Thymus (tissue), 11 donors: ENCODE measurements at regions not wholly inside any gene's neighbourhood (a gene's known extent, or its start where the extent isn't known, plus 50 kb on each side); places are given as distances from the start of the nearest gene placed in this dataset.

ENCODE experiments used
- DNase-seq, 9 donors: peaks; one replicate each; pipeline ENCODE4 v3.0.0-alpha.2; 2013; ENCODE audit warnings: low spot score in 9 of 9, low read depth in 6 of 9, missing footprints in 1 of 9
- H3K27ac ChIP-seq, 2 donors: one replicate each; pipeline ENCODE4 v1.5.1; 2013; ENCODE audit warnings: control low read depth in 1 of 2, low read depth in 1 of 2, low read length in 1 of 2, mild to moderate bottlenecking in 1 of 2, moderate library complexity in 1 of 2
- H3K27me3 ChIP-seq, 2 donors: one replicate each; pipeline ENCODE4 v1.5.1; 2013; ENCODE audit warnings: low read length in 1 of 2; ENCODE audit not compliant: control insufficient read depth in 2 of 2, insufficient read depth in 1 of 2
- H3K36me3 ChIP-seq, 2 donors: one replicate each; pipeline ENCODE4 v1.5.1; 2013; ENCODE audit warnings: low read length in 1 of 2, mild to moderate bottlenecking in 1 of 2, moderate library complexity in 1 of 2; ENCODE audit not compliant: control insufficient read depth in 2 of 2, insufficient read depth in 2 of 2
- H3K4me1 ChIP-seq, 2 donors: one replicate each; pipeline ENCODE4 v1.5.1; 2013; ENCODE audit warnings: low read length in 2 of 2; ENCODE audit not compliant: control insufficient read depth in 2 of 2, insufficient read depth in 2 of 2
- H3K4me3 ChIP-seq, 2 donors: one replicate each; pipeline ENCODE4 v1.5.1; 2013; ENCODE audit warnings: low read length in 2 of 2, control low read depth in 1 of 2, mild to moderate bottlenecking in 1 of 2
- H3K9me3 ChIP-seq, 2 donors: one replicate each; pipeline ENCODE4 v1.5.1; 2013; ENCODE audit warnings: low read length in 1 of 2, mild to moderate bottlenecking in 1 of 2; ENCODE audit not compliant: control insufficient read depth in 2 of 2, insufficient read depth in 1 of 2
- WGBS: extraction: QIAGEN DNeasy Blood & Tissue Kit; methylation state at CpG from one replicate; pipeline ENCODE4 v1.1.7; 2013; 5-methylcytosine and 5-hydroxymethylcytosine counted together
- donor health status: healthy.

DNA sequence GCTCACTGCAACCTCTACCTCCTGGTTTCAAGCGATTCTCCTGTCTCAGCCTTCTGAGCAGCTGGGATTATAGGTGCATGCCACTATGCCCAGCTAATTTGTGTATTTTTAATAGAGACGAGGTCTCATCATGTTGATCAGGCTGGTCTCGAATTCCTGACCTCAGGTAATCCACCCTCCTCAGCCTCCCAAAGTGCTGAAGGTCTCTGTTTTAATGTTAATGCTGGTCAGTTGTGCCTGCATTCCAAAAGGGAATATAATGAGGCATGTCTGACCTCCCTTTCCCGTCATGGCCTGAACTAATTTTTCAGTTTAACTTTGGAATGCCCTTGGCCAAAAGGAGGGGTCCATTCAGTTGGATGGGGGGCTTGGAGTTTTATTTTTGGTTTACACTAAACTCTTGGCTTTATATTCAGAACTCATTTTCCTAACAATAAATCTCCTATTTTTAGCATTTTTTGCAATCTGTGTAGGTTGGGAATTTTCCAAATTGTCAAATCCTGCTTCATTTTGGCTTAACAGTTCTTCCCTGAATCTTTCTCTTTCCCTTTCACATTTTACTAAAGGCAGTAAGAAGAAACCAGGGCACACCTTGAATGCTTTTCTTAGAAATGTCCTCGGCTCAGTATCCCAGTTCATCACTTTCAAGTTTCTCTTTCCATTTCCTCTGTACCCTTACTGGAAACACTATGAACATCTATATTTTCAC lies 1175.5 kb downstream of the MAT2B start:
- DNase-seq, result no peak
- H3K4me3 ChIP-seq, result no peak overlapping the region
- no peaks in the 10 kb centered on the region for H3K9me3 ChIP-seq
- no peaks in the 10 kb centered on the region for H3K36me3 ChIP-seq
- no peaks in the 10 kb centered on the region for H3K4me1 ChIP-seq
- H3K27ac ChIP-seq, result no peak overlapping the region
- no peaks in the 10 kb centered on the region for H3K27me3 ChIP-seq
- 87% methylated on average over 5 of the region's 5 CpGs for whole genome bisulfite sequencing

DNA sequence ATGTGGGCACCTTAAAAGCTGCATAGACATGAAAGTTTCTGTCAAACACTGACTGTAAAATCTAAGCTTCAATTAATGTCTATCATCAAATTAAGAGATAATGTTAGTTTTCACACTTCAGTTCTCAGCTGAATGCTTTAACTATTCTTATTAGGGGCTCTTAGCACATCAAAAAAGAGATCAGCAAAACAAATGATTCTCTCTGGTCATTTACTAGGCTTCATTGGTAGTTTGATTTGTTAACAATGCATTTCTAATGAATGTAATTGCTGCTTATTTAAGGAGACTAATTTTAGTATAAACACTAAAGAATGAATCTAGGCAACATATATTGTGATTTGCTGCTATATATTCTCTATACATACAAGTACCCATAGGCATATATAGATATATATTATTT lies 1182.0 kb downstream of the MAT2B start:
- no peaks in the 10 kb centered on the region for H3K27me3 ChIP-seq
- H3K36me3 ChIP-seq, result no peaks in the 10 kb centered on the region
- H3K4me1 ChIP-seq, result no peaks in the 10 kb centered on the region
- H3K27ac ChIP-seq, result no peak overlapping the region
- no peaks in the 10 kb centered on the region for H3K9me3 ChIP-seq
- no peak overlapping the region for H3K4me3 ChIP-seq
- no peak for DNase-seq

GRCh38 chr5:164688437-164688836 lies 1183.0 kb downstream of the MAT2B start:
- no peaks in the 10 kb centered on the region for H3K4me1 ChIP-seq
- no peaks in the 10 kb centered on the region for H3K36me3 ChIP-seq
- H3K27me3 ChIP-seq, result no peaks in the 10 kb centered on the region
- H3K4me3 ChIP-seq, result no peak overlapping the region
- DNase-seq, result no peak
- 90% methylated on average over 2 of the region's 2 CpGs for WGBS
- no peaks in the 10 kb centered on the region for H3K9me3 ChIP-seq
- no peak overlapping the region for H3K27ac ChIP-seq

DNA sequence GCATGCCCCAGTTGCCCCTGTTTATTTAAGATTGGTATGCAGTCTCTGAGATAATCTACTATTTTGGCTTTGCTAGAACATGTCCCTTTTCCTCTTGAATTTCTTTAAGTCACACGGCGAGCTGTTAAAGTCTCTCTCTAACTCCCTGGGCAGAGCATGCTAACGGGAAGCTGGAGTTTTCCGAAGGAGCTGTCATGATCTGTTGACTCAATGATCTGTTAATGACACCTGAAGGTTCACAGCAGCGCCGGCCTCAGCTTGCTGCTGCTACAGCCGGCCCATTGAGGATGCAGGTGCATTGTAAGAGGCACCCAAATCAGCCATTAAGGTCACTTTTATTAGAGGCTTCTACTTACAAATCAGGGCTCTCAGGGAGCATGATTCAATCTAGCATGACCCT lies 1203.4 kb downstream of the MAT2B start:
- DNase-seq, result no peak
- no peak overlapping the region for H3K4me3 ChIP-seq
- H3K27me3 ChIP-seq, result no peaks in the 10 kb centered on the region
- H3K9me3 ChIP-seq, result no peaks in the 10 kb centered on the region
- WGBS, result 77% methylated on average over 7 of the region's 7 CpGs
- H3K36me3 ChIP-seq, result no peaks in the 10 kb centered on the region
- no peaks in the 10 kb centered on the region for H3K4me1 ChIP-seq
- no peak overlapping the region for H3K27ac ChIP-seq

- H3K4me1 ChIP-seq, result no peaks in the 10 kb centered on the region
- H3K4me3 ChIP-seq, result no peak overlapping the region
- 87% methylated on average over 2 of the region's 2 CpGs for WGBS
- no peak for DNase-seq
- H3K36me3 ChIP-seq, result no peaks in the 10 kb centered on the region
- no peaks in the 10 kb centered on the region for H3K9me3 ChIP-seq
- no peaks in the 10 kb centered on the region for H3K27me3 ChIP-seq
- H3K27ac ChIP-seq, result no peak overlapping the region
These were observed 1208.3 kb downstream of the MAT2B start for GRCh38 chr5:164713682-164714081.

DNA sequence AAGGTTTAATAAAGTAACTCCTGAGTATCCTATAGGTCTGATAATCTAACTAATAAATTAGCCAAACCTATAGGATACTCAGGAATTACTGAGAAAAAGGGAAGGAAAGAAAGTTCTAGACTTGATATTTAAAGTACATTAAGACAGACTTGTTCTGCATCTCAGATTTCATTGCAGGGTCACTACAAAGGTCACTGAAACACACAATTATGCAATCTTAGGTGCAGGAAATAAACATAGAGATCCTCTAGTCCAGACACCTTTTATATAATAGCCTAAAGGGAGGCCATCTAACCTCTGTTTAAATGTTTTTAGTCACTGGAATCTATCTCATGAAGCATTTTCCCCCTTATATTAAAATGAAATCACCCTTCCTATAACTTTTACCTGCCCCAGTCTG lies 1215.7 kb downstream of the MAT2B start:
- Histone ChIP-seq H3K27ac (no peak overlapping the region), H3K27me3 (no peaks in the 10 kb centered on the region), H3K9me3 (no peaks in the 10 kb centered on the region), H3K36me3 (no peaks in the 10 kb centered on the region), H3K4me3 (no peak overlapping the region), H3K4me1 (no peaks in the 10 kb centered on the region)
- DNase-seq, result no peak

DNA sequence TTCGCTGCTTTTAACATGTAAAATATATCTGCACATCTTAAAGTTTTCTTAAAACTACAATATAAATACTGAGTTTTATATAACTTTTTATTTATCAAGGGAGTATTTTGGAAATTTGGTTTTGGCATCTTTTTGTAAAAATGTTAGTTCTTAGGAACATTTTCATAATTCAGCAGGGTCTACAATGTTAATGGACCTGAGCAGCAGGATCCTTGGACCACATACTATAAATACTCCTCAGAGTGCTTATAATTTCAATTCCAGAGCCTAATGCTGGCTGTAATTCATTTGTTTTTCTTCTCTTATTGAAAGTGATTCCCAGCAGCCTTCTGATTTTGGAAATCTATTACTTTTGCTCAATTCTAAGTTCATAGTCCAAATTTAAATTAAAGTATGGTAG lies 1216.2 kb downstream of the MAT2B start:
- no peaks in the 10 kb centered on the region for H3K36me3 ChIP-seq
- WGBS, result 91% methylated on average over 1 of the region's 1 CpG
- H3K4me3 ChIP-seq, result no peak overlapping the region
- H3K4me1 ChIP-seq, result no peaks in the 10 kb centered on the region
- H3K27ac ChIP-seq, result no peak overlapping the region
- no peaks in the 10 kb centered on the region for H3K9me3 ChIP-seq
- no peaks in the 10 kb centered on the region for H3K27me3 ChIP-seq
- no peak for DNase-seq

DNA sequence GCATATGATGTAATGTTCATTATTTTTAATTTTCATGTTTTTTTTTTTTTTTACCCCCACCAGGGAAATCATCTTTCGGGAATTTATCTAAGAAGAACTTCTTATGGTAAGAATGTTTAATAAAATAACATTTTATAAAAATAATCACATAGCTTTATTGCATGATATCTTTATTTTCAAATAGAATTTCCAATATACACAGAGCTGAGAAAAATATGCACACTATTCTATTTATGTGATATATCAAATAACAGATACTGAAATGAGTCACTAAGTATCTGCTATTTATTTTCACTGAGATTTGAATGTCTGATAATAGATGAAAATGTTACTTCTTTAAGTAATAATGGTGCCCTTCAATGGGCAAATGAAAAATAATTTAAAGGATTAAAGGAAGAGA lies 1217.3 kb downstream of the MAT2B start:
- Histone ChIP-seq H3K27ac (no peak overlapping the region), H3K4me3 (no peak overlapping the region), H3K36me3 (no peaks in the 10 kb centered on the region), H3K9me3 (no peaks in the 10 kb centered on the region), H3K4me1 (no peaks in the 10 kb centered on the region), H3K27me3 (no peaks in the 10 kb centered on the region)
- WGBS, result 99% methylated on average over 1 of the region's 1 CpG
- DNase-seq, result no peak

DNA sequence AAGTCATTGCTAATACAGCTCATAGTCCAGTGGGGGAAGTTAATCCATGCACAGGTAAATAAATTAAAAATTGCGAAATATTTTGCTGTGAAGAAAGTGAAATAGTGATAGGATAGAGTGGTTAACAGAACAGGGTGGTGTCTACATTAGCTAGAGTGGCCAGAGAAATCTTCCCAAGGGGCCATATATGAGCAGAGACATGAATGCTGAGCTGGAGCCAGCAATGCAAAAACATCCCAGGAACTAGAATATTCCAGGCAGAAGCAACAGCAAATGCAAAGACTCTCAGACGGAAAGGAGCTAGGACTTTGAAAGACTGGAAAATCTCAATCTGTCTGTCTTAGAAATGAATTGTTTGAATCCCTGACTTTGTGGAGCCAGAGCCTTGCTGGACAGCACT lies 1221.6 kb downstream of the MAT2B start:
- Histone ChIP-seq H3K27ac (no peak overlapping the region), H3K36me3 (no peaks in the 10 kb centered on the region), H3K27me3 (no peaks in the 10 kb centered on the region), H3K4me3 (no peak overlapping the region), H3K9me3 (no peaks in the 10 kb centered on the region), H3K4me1 (no peaks in the 10 kb centered on the region)
- DNase-seq, result no peak
- over 99% methylated on average over 2 of the region's 2 CpGs for WGBS

GRCh38 chr5:164728733-164729132 lies 1223.3 kb downstream of the MAT2B start:
- 96% methylated on average over 3 of the region's 3 CpGs for WGBS
- no peak overlapping the region for H3K27ac ChIP-seq
- H3K4me3 ChIP-seq, result no peak overlapping the region
- H3K27me3 ChIP-seq, result no peaks in the 10 kb centered on the region
- DNase-seq, result no peak
- no peaks in the 10 kb centered on the region for H3K4me1 ChIP-seq
- H3K9me3 ChIP-seq, result no peaks in the 10 kb centered on the region
- no peaks in the 10 kb centered on the region for H3K36me3 ChIP-seq
